ENCODE measurements at regions not wholly inside any gene's neighbourhood (a gene's known extent, or its start where the extent isn't known, plus 50 kb on each side); places are given as distances from the start of the nearest gene placed in this dataset.

DNA sequence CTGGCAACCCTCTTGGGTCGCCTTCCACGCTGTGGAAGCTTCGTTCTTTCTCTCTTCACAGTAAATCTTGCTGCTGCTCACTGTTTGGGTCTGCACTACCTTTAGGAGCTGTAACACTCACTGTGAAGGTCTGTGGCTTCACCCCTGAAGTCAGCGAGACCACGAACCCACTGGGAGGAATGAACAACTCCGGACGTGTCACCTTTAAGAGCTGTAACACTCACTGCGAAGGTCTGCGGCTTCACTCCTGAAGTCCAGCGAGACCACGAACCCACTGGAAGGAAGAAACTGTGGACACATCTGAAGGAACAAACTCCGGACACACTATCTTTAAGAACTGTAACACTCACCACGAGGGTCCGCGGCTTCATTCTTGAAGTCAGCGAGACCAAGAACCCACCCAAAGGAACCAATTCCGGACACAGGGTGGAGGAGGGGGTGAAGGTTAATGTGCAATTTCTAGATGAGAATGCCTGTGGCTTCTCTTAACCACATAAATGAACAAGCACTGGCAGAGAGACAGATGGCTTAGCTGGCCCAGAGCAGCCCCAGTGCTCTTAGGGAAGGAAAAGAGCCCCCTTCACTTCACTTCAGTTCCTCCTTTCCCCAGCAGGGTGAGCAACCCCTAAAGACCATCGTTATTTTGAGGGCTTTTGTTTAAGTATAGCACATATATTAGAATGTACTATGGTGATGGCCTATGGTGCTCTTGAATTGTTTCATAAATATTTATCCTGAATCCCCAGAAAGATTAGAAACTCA, 73.0 kb downstream of the LUZP4 start:
- TF ChIP-seq POLR2AphosphoS5 (IDR thresholded peaks at IDR 0.05; ENCODE audit: low read depth, low read length) (no peak), SIN3A (IDR thresholded peaks at IDR 0.05; ENCODE audit: borderline replicate concordance, insufficient read depth, low read depth, low read length) (no peak), CTCF (IDR thresholded peaks at IDR 0.05) (no peak), REST (IDR thresholded peaks at IDR 0.05; ENCODE audit: insufficient read depth in 1 of 2, low read depth in 2 of 2, low read length in 1 of 2) (no peak), TCF7L2 (IDR thresholded peaks at IDR 0.05; ENCODE audit: low read depth, low read length) (no peak)
- Histone ChIP-seq H3K9me3 (ENCODE audit: control insufficient read depth, insufficient read depth, low read depth, low read length) (no peaks in the 10 kb centered on the region), H3K4me1 (ENCODE audit: control insufficient read depth, insufficient read depth, low read length) (no peaks in the 10 kb centered on the region), H3K27me3 (ENCODE audit: control insufficient read depth, insufficient read depth, low read length) (no peaks in the 10 kb centered on the region), H3K36me3 (ENCODE audit: control insufficient read depth, insufficient read depth, low read length) (no peaks in the 10 kb centered on the region), H3K27ac (ENCODE audit: low read length) (no peak overlapping the region), H3K4me3 (ENCODE audit: low read depth in 2 of 2, low read length in 2 of 2) (no peak overlapping the region)
- POLR2A ChIA-PET: interaction anchor here (0.7 kb wide), 1 partner anchor 45 kb away, joined by 6 read pairs; no protein-coding TSS in a partner anchor
- intact Hi-C loops (cut with micrococcal nuclease; ENCODE audit: unreplicated experiment) (no loop called here), in situ Hi-C loops (cut with HindIII; ENCODE audit: low pct_unique_long_range_greater_than_20kb, low sequenced_read_pairs) (no loop called here)
- DNase-seq (ENCODE audit: low read depth, low spot score) (no peak), ATAC-seq (no peak)
- CTCF ChIA-PET: no interaction called here
- no TSS peak for BruUV-seq (replicated peaks)

- H3K27me3 ChIP-seq (ENCODE audit: control insufficient read depth, insufficient read depth, low read length): no peaks in the 10 kb centered on the region
- no peaks in the 10 kb centered on the region for H3K4me1 ChIP-seq (ENCODE audit: control insufficient read depth, insufficient read depth, low read length)
- no peaks in the 10 kb centered on the region for H3K9me3 ChIP-seq (ENCODE audit: control insufficient read depth, insufficient read depth, low read depth, low read length)
- TF ChIP-seq CTCF (IDR thresholded peaks at IDR 0.05): no peak
- no peak for TF ChIP-seq SIN3A (IDR thresholded peaks at IDR 0.05; ENCODE audit: borderline replicate concordance, insufficient read depth, low read depth, low read length)
- no peak for TF ChIP-seq POLR2AphosphoS5 (IDR thresholded peaks at IDR 0.05; ENCODE audit: low read depth, low read length)
- no peak for TF ChIP-seq TCF7L2 (IDR thresholded peaks at IDR 0.05; ENCODE audit: low read depth, low read length)
- no peak for TF ChIP-seq REST (IDR thresholded peaks at IDR 0.05; ENCODE audit: insufficient read depth in 1 of 2, low read depth in 2 of 2, low read length in 1 of 2)
- ChIA-PET POLR2A (interaction anchor here (0.7 kb wide), 1 partner anchor 44 kb away, joined by 6 read pairs; no protein-coding TSS in a partner anchor), CTCF (no interaction called here)
- H3K36me3 ChIP-seq (ENCODE audit: control insufficient read depth, insufficient read depth, low read length): no peaks in the 10 kb centered on the region
- intact Hi-C loops (cut with micrococcal nuclease; ENCODE audit: unreplicated experiment) (no loop called here), in situ Hi-C loops (cut with HindIII; ENCODE audit: low pct_unique_long_range_greater_than_20kb, low sequenced_read_pairs) (no loop called here)
- ATAC-seq (no peak), DNase-seq (ENCODE audit: low read depth, low spot score) (no peak)
- no peak overlapping the region for H3K27ac ChIP-seq (ENCODE audit: low read length)
- no peak overlapping the region for H3K4me3 ChIP-seq (ENCODE audit: low read depth in 2 of 2, low read length in 2 of 2)
- BruUV-seq (replicated peaks): no TSS peak
These were observed 73.9 kb downstream of the LUZP4 start for GRCh38 chrX:115363372-115363771.
